Cardiac septum (tissue), 1 donor: ENCODE measurements at regions not wholly inside any gene's neighbourhood (a gene's known extent, or its start where the extent isn't known, plus 50 kb on each side); places are given as distances from the start of the nearest gene placed in this dataset.

ENCODE experiments used
- DNase-seq: peaks from one replicate; pipeline ENCODE4 v3.0.0-alpha.2; 2020; ENCODE audit warnings: low spot score
- intact Hi-C: fragments of 100-400 bp; cut with DNase I; formaldehyde crosslinking; loops from one replicate; pipeline ENCODE4 v1.14.0; 2022
- donor health status: DM: no; HTN: no; CAD: no.

- intact Hi-C loops: no loop called here
- DNase-seq: no peak
Measured at GRCh38 chr2:51657849-51658248, 625.9 kb upstream of the NRXN1 start.

GRCh38 chr2:51650769-51651168 lies 618.8 kb upstream of the NRXN1 start:
- no peak for DNase-seq
- intact Hi-C loops: no loop called here

- no peak for DNase-seq
- intact Hi-C loops: no loop called here
Measured at GRCh38 chr2:51649366-51649765, 617.4 kb upstream of the NRXN1 start.

GRCh38 chr2:51638811-51639210 lies 606.9 kb upstream of the NRXN1 start:
- intact Hi-C loops: no loop called here
- DNase-seq: no peak

GRCh38 chr2:51633073-51633472 lies 601.1 kb upstream of the NRXN1 start:
- DNase-seq: no peak

GRCh38 chr2:51629406-51629805 lies 597.5 kb upstream of the NRXN1 start:
- no peak for DNase-seq
- intact Hi-C loops: no loop called here

More at GRCh38 chr2:51633073-51633472, 601.1 kb upstream of the NRXN1 start:
- intact Hi-C loops: no loop called here

- intact Hi-C loops: no loop called here
- no peak for DNase-seq
Measured at GRCh38 chr2:51628917-51629316, 597.0 kb upstream of the NRXN1 start.

GRCh38 chr2:51624995-51625394 lies 593.1 kb upstream of the NRXN1 start:
- intact Hi-C loops: no loop called here
- DNase-seq: no peak

GRCh38 chr2:51620796-51621195 lies 588.9 kb upstream of the NRXN1 start:
- intact Hi-C loops: no loop called here
- no peak for DNase-seq

- no peak for DNase-seq
- intact Hi-C loops: no loop called here
Measured at GRCh38 chr2:51619961-51620360, 588.0 kb upstream of the NRXN1 start.

GRCh38 chr2:51612387-51612786 lies 580.5 kb upstream of the NRXN1 start:
- intact Hi-C loops: no loop called here
- DNase-seq: no peak

- DNase-seq: no peak
- intact Hi-C loops: no loop called here
Measured at GRCh38 chr2:51601706-51602105, 569.8 kb upstream of the NRXN1 start.

GRCh38 chr2:51597086-51597485 lies 565.2 kb upstream of the NRXN1 start:
- no peak for DNase-seq
- intact Hi-C loops: no loop called here

GRCh38 chr2:51595836-51596235 lies 563.9 kb upstream of the NRXN1 start:
- intact Hi-C loops: no loop called here
- no peak for DNase-seq

GRCh38 chr2:51581636-51582267 lies 549.8 kb upstream of the NRXN1 start:
- no peak for DNase-seq
- intact Hi-C loops: no loop called here

- DNase-seq: no peak
- intact Hi-C loops: no loop called here
Measured at GRCh38 chr2:51579412-51579811, 547.5 kb upstream of the NRXN1 start.

- intact Hi-C loops: no loop called here
- DNase-seq: no peak
Measured at GRCh38 chr2:51575181-51575580, 543.2 kb upstream of the NRXN1 start.

- no peak for DNase-seq
- intact Hi-C loops: no loop called here
Measured at GRCh38 chr2:51559026-51559425, 527.1 kb upstream of the NRXN1 start.

- intact Hi-C loops: no loop called here
- DNase-seq: no peak
Measured at GRCh38 chr2:51553476-51553875, 521.5 kb upstream of the NRXN1 start.

- no peak for DNase-seq
- intact Hi-C loops: no loop called here
Measured at GRCh38 chr2:51535763-51536162, 503.8 kb upstream of the NRXN1 start.

GRCh38 chr2:51534166-51534565 lies 502.2 kb upstream of the NRXN1 start:
- intact Hi-C loops: no loop called here
- no peak for DNase-seq

GRCh38 chr2:51528156-51528555 lies 496.2 kb upstream of the NRXN1 start:
- no peak for DNase-seq
- intact Hi-C loops: no loop called here
